Lung (tissue), 11 donors: ENCODE measurements at regions not wholly inside any gene's neighbourhood (a gene's known extent, or its start where the extent isn't known, plus 50 kb on each side); places are given as distances from the start of the nearest gene placed in this dataset.

Experiments
- ATAC-seq: fragments of 200-7000 bp; cut with Tn5 transposase; one replicate; pipeline ENCODE4 v1.9.1; 2020; ENCODE audit warnings: moderate number of reproducible peaks; ENCODE audit not compliant: insufficient read depth, low FRiP score
- DNase-seq, 3 donors: peaks; one replicate each; pipeline ENCODE4 v3.0.0-alpha.2; 2013 to 2017
- H3K27ac ChIP-seq, 2 donors: one replicate each; pipeline ENCODE4 v1.5.1; 2013; ENCODE audit warnings: mild to moderate bottlenecking in 2 of 2, moderate library complexity in 2 of 2, control low read depth in 1 of 2, inconsistent platforms in 1 of 2, low read depth in 1 of 2, low read length in 1 of 2
- H3K27me3 ChIP-seq, 3 donors: one replicate each; pipeline ENCODE4 v1.5.1; 2013; ENCODE audit warnings: low read length in 2 of 3; ENCODE audit not compliant: control insufficient read depth in 3 of 3, insufficient read depth in 3 of 3
- H3K36me3 ChIP-seq, 4 donors: one replicate each; pipeline ENCODE4 v1.5.1; 2013; ENCODE audit warnings: low read length in 4 of 4, mild to moderate bottlenecking in 1 of 4, moderate library complexity in 1 of 4; ENCODE audit not compliant: control insufficient read depth in 4 of 4, insufficient read depth in 4 of 4
- H3K4me1 ChIP-seq, 5 donors: one replicate each; pipeline ENCODE4 v1.5.1; 2013; ENCODE audit warnings: low read length in 5 of 5, mild to moderate bottlenecking in 2 of 5, moderate library complexity in 1 of 5; ENCODE audit not compliant: control insufficient read depth in 5 of 5, insufficient read depth in 5 of 5
- H3K4me3 ChIP-seq: one replicate; pipeline ENCODE4 v1.5.1; 2013; ENCODE audit warnings: mild to moderate bottlenecking, control low read depth, moderate library complexity
- H3K9ac ChIP-seq, 2 donors: one replicate each; pipeline ENCODE4 v1.5.1; 2013; ENCODE audit warnings: low read length in 2 of 2, control low read depth in 1 of 2; ENCODE audit not compliant: insufficient read depth in 1 of 2
- H3K9me3 ChIP-seq, 4 donors: one replicate each; pipeline ENCODE4 v1.5.1; 2013; ENCODE audit warnings: low read length in 3 of 4, mild to moderate bottlenecking in 1 of 4, moderate library complexity in 1 of 4; ENCODE audit not compliant: control insufficient read depth in 4 of 4, insufficient read depth in 3 of 4
- CTCF ChIP-seq: IDR thresholded peaks from 2 replicates; pipeline ENCODE4 v1.5.1; 2012; ENCODE audit warnings: mild to moderate bottlenecking; ENCODE audit errors: control extremely low read depth, extremely low read depth
- WGBS, 2 donors: extraction: QIAGEN DNeasy Blood & Tissue Kit; methylation state at CpG; one replicate each; pipeline ENCODE4 v1.1.7; 2013; 5-methylcytosine and 5-hydroxymethylcytosine counted together
- donor health status: control.
- donor health status: control.
- donor health status: Bipolar disorder and iron deficiency.
- donor health status: healthy.
- donor health status: DM: yes; HTN: yes; CAD: no.

GRCh38 chr15:62773369-62774165, 269.0 kb upstream of the TPM1 start:
- ATAC-seq (no peak), DNase-seq (no peak)
- peaks cover 0 to 1% (median 0%) of the 10 kb centered on the region in 5 donors for H3K4me1 ChIP-seq
- no peak overlapping the region for H3K27ac ChIP-seq
- no peaks in the 10 kb centered on the region for H3K36me3 ChIP-seq
- 93 to 95% methylated on average over 12 of the region's 12 CpGs for WGBS, 2 donors
- TF ChIP-seq CTCF: no peak
- H3K9me3 ChIP-seq: no peaks in the 10 kb centered on the region
- H3K9ac ChIP-seq: no peak overlapping the region
- H3K27me3 ChIP-seq: no peaks in the 10 kb centered on the region
- no peak overlapping the region for H3K4me3 ChIP-seq

GRCh38 chr15:62775932-62776331, 266.6 kb upstream of the TPM1 start:
- ATAC-seq: no peak
- Histone ChIP-seq H3K4me3 (no peak overlapping the region), H3K9ac (no peak overlapping the region), H3K4me1 (peaks cover 0 to 6% (median 0%) of the 10 kb centered on the region in 5 donors), H3K9me3 (no peaks in the 10 kb centered on the region), H3K27ac (no peak overlapping the region), H3K27me3 (no peaks in the 10 kb centered on the region), H3K36me3 (peaks cover 0 to 5% (median 0%) of the 10 kb centered on the region in 4 donors)
- no peak for TF ChIP-seq CTCF
- DNase-seq: no peak
- WGBS, 2 donors: 68 to 94% methylated on average over 1 of the region's 1 CpG

- TF ChIP-seq CTCF: no peak
- Histone ChIP-seq H3K27me3 (no peaks in the 10 kb centered on the region), H3K9me3 (no peaks in the 10 kb centered on the region), H3K9ac (no peak overlapping the region), H3K36me3 (peaks cover 0 to 5% (median 0%) of the 10 kb centered on the region in 4 donors), H3K4me3 (no peak overlapping the region), H3K4me1 (peaks cover 0 to 11% (median 3%) of the 10 kb centered on the region in 5 donors), H3K27ac (no peak overlapping the region)
- ATAC-seq (no peak), DNase-seq (no peak)
- WGBS, 2 donors: 58 to 79% methylated on average over 2 of the region's 2 CpGs
These were observed 264.9 kb upstream of the TPM1 start for GRCh38 chr15:62777671-62778070.
